HEK293 (cell line): ENCODE measurements at regions not wholly inside any gene's neighbourhood (a gene's known extent, or its start where the extent isn't known, plus 50 kb on each side); places are given as distances from the start of the nearest gene placed in this dataset.

Experiments used
- CTCF ChIA-PET: fragments of 350-600 bp; formaldehyde crosslinking; extraction: SDS; loops from one replicate; lab custom pipeline; 2021; ENCODE audit warnings: antibody characterized with exemption; lab: Yijun Ruan, JAX
- POLR2A ChIA-PET: fragments of 300-600 bp; formaldehyde crosslinking; extraction: SDS; loops from one replicate; lab custom pipeline; 2020; ENCODE audit warnings: antibody characterized with exemption, inconsistent platforms; lab: Yijun Ruan, JAX
- H3K27ac ChIP-seq: fragments of 200-500 bp; sonication (Bioruptor generic); 2 replicates; pipeline ENCODE4 v1.5.1; 2014; ENCODE audit warnings: low read depth, low read length, control low read depth, inconsistent platforms; ENCODE audit errors: extremely low read depth
- H3K36me3 ChIP-seq, 2 experiments: fragments of 200-500 bp in 1 of 2; sonication (Bioruptor generic) in 1 of 2; 1 replicate in 1 of 2; 2 replicates in 1 of 2; pipeline ENCODE4 v1.5.1; 2014 to 2017; ENCODE audit warnings: inconsistent platforms in 2 of 2, low read length in 2 of 2; ENCODE audit not compliant: control insufficient read depth in 2 of 2, insufficient read depth in 1 of 2
- H3K4me1 ChIP-seq: fragments of 200-500 bp; sonication (Bioruptor generic); 2 replicates; pipeline ENCODE4 v1.5.1; 2014; ENCODE audit warnings: mild to moderate bottlenecking, low read length, inconsistent platforms; ENCODE audit not compliant: control insufficient read depth, insufficient read depth
- H3K4me3 ChIP-seq: 2 replicates; pipeline ENCODE4 v1.5.1; 2011; ENCODE audit warnings: low read depth, mild to moderate bottlenecking, control low read depth, low read length, moderate library complexity
- H3K9me3 ChIP-seq: fragments of 200-500 bp; sonication (Bioruptor generic); 2 replicates; pipeline ENCODE4 v1.5.1; 2014; ENCODE audit warnings: low read depth, low read length, inconsistent platforms; ENCODE audit not compliant: control insufficient read depth, insufficient read depth
- BCL11B ChIP-seq: fragments of 450-650 bp; formaldehyde crosslinking; IDR thresholded peaks from 2 replicates; pipeline ENCODE4 v1.5.1; 2016; ENCODE audit warnings: low read depth, missing biosample characterization, missing genetic modification characterization
- GFI1B ChIP-seq: fragments of 450-650 bp; formaldehyde crosslinking; IDR thresholded peaks from 2 replicates; pipeline ENCODE4 v1.5.1; 2016; ENCODE audit warnings: missing biosample characterization, missing genetic modification characterization
- KLF9 ChIP-seq: fragments of 450-650 bp; formaldehyde crosslinking; IDR thresholded peaks from 2 replicates; pipeline ENCODE4 v1.5.1; 2016; ENCODE audit warnings: missing biosample characterization, missing genetic modification characterization, low read depth
- MEIS1 ChIP-seq: sonication (generic); formaldehyde crosslinking; IDR thresholded peaks from 2 replicates; pipeline ENCODE4 v1.8.1; 2022; ENCODE audit warnings: missing genetic modification reagents, mild to moderate bottlenecking, borderline replicate concordance
- OVOL3 ChIP-seq: fragments of 450-650 bp; formaldehyde crosslinking; IDR thresholded peaks from 2 replicates; pipeline ENCODE4 v1.5.1; 2016; ENCODE audit warnings: missing biosample characterization, missing genetic modification characterization
- SALL2 ChIP-seq: fragments of 450-650 bp; formaldehyde crosslinking; IDR thresholded peaks from 2 replicates; pipeline ENCODE4 v1.5.0; 2017; ENCODE audit warnings: missing biosample characterization, mild to moderate bottlenecking, missing genetic modification characterization, borderline replicate concordance
- WT1 ChIP-seq: fragments of 450-650 bp; formaldehyde crosslinking; IDR thresholded peaks from 2 replicates; pipeline ENCODE4 v1.5.1; 2016; ENCODE audit warnings: missing biosample characterization, missing genetic modification characterization
- ZFP41 ChIP-seq: fragments of 450-650 bp; formaldehyde crosslinking; IDR thresholded peaks from 2 replicates; pipeline ENCODE4 v1.5.1; 2016; ENCODE audit warnings: missing biosample characterization, missing genetic modification characterization, borderline replicate concordance
- ZNF2 ChIP-seq: fragments of 450-650 bp; formaldehyde crosslinking; IDR thresholded peaks from 2 replicates; pipeline ENCODE4 v1.5.1; 2016; ENCODE audit warnings: missing biosample characterization, missing genetic modification characterization
- ZNF202 ChIP-seq: fragments of 450-650 bp; formaldehyde crosslinking; IDR thresholded peaks from 2 replicates; pipeline ENCODE4 v1.5.1; 2016; ENCODE audit warnings: missing biosample characterization, missing genetic modification characterization, borderline replicate concordance
- ZNF211 ChIP-seq: fragments of 450-650 bp; formaldehyde crosslinking; IDR thresholded peaks from 2 replicates; pipeline ENCODE4 v1.5.1; 2016; ENCODE audit warnings: low read depth, missing biosample characterization, missing genetic modification characterization
- ZNF423 ChIP-seq: fragments of 450-650 bp; formaldehyde crosslinking; IDR thresholded peaks from 2 replicates; pipeline ENCODE4 v1.5.1; 2016; ENCODE audit warnings: missing biosample characterization, missing genetic modification characterization
- ZNF433 ChIP-seq: fragments of 450-650 bp; formaldehyde crosslinking; IDR thresholded peaks from 2 replicates; pipeline ENCODE4 v1.5.1; 2016; ENCODE audit warnings: missing biosample characterization, missing genetic modification characterization, low read depth
- ZNF48 ChIP-seq: fragments of 450-650 bp; formaldehyde crosslinking; IDR thresholded peaks from 2 replicates; pipeline ENCODE4 v1.5.1; 2016; ENCODE audit warnings: missing biosample characterization, missing genetic modification characterization
- ZNF501 ChIP-seq: fragments of 450-650 bp; formaldehyde crosslinking; IDR thresholded peaks from 2 replicates; pipeline ENCODE4 v1.5.1; 2016; ENCODE audit warnings: missing biosample characterization, missing genetic modification characterization
- ZNF549 ChIP-seq: fragments of 450-650 bp; IDR thresholded peaks from 2 replicates; pipeline ENCODE4 v1.5.1; 2018; ENCODE audit warnings: missing biosample characterization, missing genetic modification characterization, mild to moderate bottlenecking, inconsistent platforms, moderate library complexity
- ZNF558 ChIP-seq: fragments of 450-650 bp; formaldehyde crosslinking; IDR thresholded peaks from 2 replicates; pipeline ENCODE4 v1.5.1; 2016; ENCODE audit warnings: missing biosample characterization, missing genetic modification characterization
- ZNF610 ChIP-seq: fragments of 450-650 bp; formaldehyde crosslinking; IDR thresholded peaks from 2 replicates; pipeline ENCODE4 v1.5.1; 2016; ENCODE audit warnings: missing biosample characterization, missing genetic modification characterization, borderline replicate concordance
- ZNF677 ChIP-seq: fragments of 450-650 bp; IDR thresholded peaks from 2 replicates; pipeline ENCODE4 v1.5.0; 2018; ENCODE audit warnings: missing biosample characterization, mild to moderate bottlenecking, missing genetic modification characterization, moderate library complexity
- ZNF843 ChIP-seq: fragments of 450-650 bp; formaldehyde crosslinking; IDR thresholded peaks from 2 replicates; pipeline ENCODE4 v1.5.1; 2016; ENCODE audit warnings: missing biosample characterization, missing genetic modification characterization
- TF ChIP-seq, protein P1 (sequence below): fragments of 450-650 bp; formaldehyde crosslinking; IDR thresholded peaks from 2 replicates; pipeline ENCODE4 v1.5.1; 2017; ENCODE audit warnings: missing biosample characterization, mild to moderate bottlenecking, missing genetic modification characterization, moderate library complexity
- TF ChIP-seq, protein P2 (sequence below): fragments of 450-650 bp; formaldehyde crosslinking; IDR thresholded peaks from 2 replicates; pipeline ENCODE4 v1.5.1; 2016; ENCODE audit warnings: missing biosample characterization, missing genetic modification characterization
- TF ChIP-seq, protein P3 (sequence below): fragments of 450-650 bp; formaldehyde crosslinking; IDR thresholded peaks from 2 replicates; pipeline ENCODE4 v1.5.1; 2016; ENCODE audit warnings: missing biosample characterization, missing genetic modification characterization
- TF ChIP-seq, protein P4 (sequence below): fragments of 450-650 bp; formaldehyde crosslinking; IDR thresholded peaks from 2 replicates; pipeline ENCODE4 v1.5.1; 2016; ENCODE audit warnings: missing biosample characterization, missing genetic modification characterization

DNA sequence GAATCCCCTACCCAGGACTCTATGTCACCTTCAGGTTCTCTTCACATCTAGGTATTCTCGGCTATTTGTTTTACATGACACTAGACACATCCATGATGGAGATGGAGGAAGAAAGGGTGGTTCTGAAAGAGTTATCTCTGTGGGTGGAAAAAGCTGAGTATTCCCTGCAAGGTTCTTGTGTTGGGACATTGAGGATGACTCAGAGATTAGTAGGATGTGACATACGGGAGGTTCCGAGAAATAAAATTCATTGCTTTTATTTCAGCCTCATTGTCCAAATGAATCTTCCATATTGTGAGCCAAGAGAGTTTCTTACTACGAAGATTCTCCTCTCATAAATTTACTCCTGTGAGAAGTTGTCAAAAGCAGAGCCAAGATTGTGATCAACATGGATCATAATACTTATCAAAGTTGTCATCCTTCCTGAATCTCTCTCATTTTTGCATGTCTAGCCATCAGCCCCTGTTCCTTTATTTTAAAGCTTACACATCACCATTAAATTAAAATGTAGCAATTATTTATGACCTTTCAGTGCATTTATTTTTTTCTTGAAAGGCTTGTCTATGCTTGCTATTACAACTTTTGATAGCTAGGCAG lies 370.0 kb downstream of the PSAT1 start (continued):
- TF ChIP-seq ZNF549 (no peak), ZNF843 (no peak), ZNF423 (tag by site-specific recombination) (no peak), MEIS1 (CRISPR knock-in tag) (no peak)

DNA sequence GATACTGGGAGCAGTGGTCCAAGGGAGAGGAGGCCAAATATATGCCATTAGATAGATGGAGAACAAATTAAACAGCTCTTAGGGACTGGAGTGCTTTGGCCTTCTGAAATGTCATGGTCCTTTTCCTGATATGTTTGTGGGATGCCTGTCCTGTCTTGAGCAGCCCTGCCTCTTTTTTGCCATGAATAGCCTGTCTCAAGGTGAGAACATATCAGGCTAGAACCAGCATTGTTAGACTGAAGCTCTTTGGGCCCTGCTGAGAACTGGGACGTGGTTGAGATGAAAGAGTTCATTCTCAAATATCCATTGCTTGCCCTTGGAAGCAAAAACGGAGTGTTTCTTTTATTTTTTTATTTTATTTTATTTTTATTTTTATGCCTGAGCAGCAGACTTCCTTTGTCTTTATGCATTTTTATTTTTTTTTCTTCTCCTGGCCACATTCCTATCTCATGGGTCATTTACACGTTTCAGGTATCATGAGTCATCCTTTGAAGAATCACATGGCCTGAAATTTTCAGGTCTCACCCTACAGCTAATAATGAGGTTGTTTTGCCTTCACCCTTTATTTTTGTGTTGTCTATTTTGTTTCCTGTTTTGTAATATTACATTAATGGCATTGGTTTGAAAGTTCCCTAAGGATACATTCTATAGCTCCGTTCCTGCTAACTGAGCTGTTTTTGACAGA lies 371.4 kb downstream of the PSAT1 start:
- TF ChIP-seq ZFP41 (tag by site-specific recombination) (no peak), KLF9 (tag by site-specific recombination) (no peak), ZNF677 (tag by site-specific recombination) (no peak), ZNF48 (tag by site-specific recombination) (no peak), OVOL3 (tag by site-specific recombination) (no peak), ZNF2 (tag by site-specific recombination) (no peak), ZNF211 (tag by site-specific recombination) (no peak)
- TF ChIP-seq, protein P1, sequence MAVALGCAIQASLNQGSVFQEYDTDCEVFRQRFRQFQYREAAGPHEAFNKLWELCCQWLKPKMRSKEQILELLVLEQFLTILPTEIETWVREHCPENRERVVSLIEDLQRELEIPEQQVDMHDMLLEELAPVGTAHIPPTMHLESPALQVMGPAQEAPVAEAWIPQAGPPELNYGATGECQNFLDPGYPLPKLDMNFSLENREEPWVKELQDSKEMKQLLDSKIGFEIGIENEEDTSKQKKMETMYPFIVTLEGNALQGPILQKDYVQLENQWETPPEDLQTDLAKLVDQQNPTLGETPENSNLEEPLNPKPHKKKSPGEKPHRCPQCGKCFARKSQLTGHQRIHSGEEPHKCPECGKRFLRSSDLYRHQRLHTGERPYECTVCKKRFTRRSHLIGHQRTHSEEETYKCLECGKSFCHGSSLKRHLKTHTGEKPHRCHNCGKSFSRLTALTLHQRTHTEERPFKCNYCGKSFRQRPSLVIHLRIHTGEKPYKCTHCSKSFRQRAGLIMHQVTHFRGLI (tag by site-specific recombination): no peak
- TF ChIP-seq, protein P2, sequence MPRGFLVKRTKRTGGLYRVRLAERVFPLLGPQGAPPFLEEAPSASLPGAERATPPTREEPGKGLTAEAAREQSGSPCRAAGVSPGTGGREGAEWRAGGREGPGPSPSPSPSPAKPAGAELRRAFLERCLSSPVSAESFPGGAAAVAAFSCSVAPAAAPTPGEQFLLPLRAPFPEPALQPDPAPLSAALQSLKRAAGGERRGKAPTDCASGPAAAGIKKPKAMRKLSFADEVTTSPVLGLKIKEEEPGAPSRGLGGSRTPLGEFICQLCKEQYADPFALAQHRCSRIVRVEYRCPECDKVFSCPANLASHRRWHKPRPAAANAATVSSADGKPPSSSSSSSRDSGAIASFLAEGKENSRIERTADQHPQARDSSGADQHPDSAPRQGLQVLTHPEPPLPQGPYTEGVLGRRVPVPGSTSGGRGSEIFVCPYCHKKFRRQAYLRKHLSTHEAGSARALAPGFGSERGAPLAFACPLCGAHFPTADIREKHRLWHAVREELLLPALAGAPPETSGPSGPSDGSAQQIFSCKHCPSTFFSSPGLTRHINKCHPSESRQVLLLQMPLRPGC: no peak
- no peak overlapping the region for H3K4me3 ChIP-seq
- no peak overlapping the region for H3K27ac ChIP-seq
- H3K9me3 ChIP-seq: no peaks in the 10 kb centered on the region
- H3K4me1 ChIP-seq: no peaks in the 10 kb centered on the region
- no peaks in the 10 kb centered on the region for H3K36me3 ChIP-seq
- ChIA-PET CTCF (no interaction called here), POLR2A (no interaction called here)

DNA sequence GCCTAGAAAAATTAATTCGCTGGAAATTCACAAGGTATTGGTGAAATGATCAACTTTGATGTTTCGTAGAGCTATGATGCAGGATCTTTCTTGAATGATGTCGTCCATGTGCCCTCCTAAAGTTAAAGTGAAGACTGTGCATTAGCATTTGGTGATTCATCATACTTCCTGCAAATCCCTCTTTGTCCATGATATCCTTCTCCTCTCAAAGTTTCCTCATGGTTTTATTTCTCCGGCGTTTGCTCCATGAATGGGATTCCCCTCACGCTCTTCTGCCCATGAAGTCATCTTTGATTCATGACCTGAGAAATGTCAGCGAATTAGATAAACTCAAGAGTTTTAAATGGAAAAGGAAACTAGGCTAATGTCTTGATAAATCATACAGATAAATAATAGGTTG lies 372.7 kb downstream of the PSAT1 start:
- no peak for TF ChIP-seq WT1 (tag by site-specific recombination)
- no peak for TF ChIP-seq ZNF501 (tag by site-specific recombination)
- no peak for TF ChIP-seq BCL11B (tag by site-specific recombination)
- no peak for TF ChIP-seq ZFP41 (tag by site-specific recombination)
- no peak for TF ChIP-seq ZNF610 (tag by site-specific recombination)
- no peaks in the 10 kb centered on the region for H3K36me3 ChIP-seq
- CTCF ChIA-PET: no interaction called here
- H3K27ac ChIP-seq: no peak overlapping the region
- no peaks in the 10 kb centered on the region for H3K9me3 ChIP-seq
- H3K4me1 ChIP-seq: no peaks in the 10 kb centered on the region
- H3K4me3 ChIP-seq: no peak overlapping the region
- POLR2A ChIA-PET: no interaction called here

DNA sequence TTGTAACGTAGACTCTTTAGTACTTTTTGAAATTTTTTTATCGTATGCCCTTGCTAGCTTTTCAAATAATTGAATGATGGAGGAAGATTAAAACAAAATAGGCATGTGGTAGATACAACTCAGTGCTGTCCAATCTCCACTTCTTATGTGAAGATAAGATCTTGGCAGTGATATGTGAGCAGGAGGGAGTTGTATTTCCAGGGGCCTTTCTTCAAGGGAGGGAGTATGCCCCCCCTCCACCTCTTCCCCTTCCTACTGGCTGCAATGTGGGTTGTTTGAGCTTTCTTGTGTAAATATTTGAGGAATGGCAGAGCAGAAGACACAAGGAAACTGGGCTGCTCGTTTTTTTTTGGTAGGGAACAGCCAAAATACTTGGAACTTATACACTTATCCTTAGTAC lies 374.9 kb downstream of the PSAT1 start:
- Histone ChIP-seq H3K4me1 (no peaks in the 10 kb centered on the region), H3K27ac (no peak overlapping the region), H3K9me3 (no peaks in the 10 kb centered on the region), H3K4me3 (no peak overlapping the region), H3K36me3 (no peaks in the 10 kb centered on the region)
- CTCF ChIA-PET: no interaction called here
- POLR2A ChIA-PET: no interaction called here
- TF ChIP-seq ZNF549: no peak
- TF ChIP-seq, protein P3, sequence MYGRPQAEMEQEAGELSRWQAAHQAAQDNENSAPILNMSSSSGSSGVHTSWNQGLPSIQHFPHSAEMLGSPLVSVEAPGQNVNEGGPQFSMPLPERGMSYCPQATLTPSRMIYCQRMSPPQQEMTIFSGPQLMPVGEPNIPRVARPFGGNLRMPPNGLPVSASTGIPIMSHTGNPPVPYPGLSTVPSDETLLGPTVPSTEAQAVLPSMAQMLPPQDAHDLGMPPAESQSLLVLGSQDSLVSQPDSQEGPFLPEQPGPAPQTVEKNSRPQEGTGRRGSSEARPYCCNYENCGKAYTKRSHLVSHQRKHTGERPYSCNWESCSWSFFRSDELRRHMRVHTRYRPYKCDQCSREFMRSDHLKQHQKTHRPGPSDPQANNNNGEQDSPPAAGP (tag by site-specific recombination): no peak
- no peak for TF ChIP-seq ZNF558 (tag by site-specific recombination)
- TF ChIP-seq GFI1B (tag by site-specific recombination): no peak
- TF ChIP-seq ZNF202: no peak
- TF ChIP-seq, protein P4, sequence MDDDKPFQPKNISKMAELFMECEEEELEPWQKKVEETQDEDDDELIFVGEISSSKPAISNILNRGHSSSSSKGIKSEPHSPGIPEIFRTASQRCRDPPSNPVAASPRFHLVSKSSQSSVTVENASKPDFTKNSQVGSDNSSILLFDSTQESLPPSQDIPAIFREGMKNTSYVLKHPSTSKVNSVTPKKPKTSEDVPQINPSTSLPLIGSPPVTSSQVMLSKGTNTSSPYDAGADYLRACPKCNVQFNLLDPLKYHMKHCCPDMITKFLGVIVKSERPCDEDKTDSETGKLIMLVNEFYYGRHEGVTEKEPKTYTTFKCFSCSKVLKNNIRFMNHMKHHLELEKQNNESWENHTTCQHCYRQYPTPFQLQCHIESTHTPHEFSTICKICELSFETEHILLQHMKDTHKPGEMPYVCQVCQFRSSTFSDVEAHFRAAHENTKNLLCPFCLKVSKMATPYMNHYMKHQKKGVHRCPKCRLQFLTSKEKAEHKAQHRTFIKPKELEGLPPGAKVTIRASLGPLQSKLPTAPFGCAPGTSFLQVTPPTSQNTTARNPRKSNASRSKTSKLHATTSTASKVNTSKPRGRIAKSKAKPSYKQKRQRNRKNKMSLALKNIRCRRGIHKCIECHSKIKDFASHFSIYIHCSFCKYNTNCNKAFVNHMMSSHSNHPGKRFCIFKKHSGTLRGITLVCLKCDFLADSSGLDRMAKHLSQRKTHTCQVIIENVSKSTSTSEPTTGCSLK (tag by site-specific recombination): no peak
- no peak for TF ChIP-seq SALL2
- no peak for TF ChIP-seq ZNF433 (tag by site-specific recombination)
